Activated T-cell treated with anti-CD3 and anti-CD28 coated beads for 24 hours (primary cell): ENCODE measurements at regions not wholly inside any gene's neighbourhood (a gene's known extent, or its start where the extent isn't known, plus 50 kb on each side); places are given as distances from the start of the nearest gene placed in this dataset.
"Not testable (repeated sequence)": the region's sequence is repeated elsewhere in the genome, so short reads cannot be mapped to it uniquely, and the experiment has no call there.

Source experiments
- DNase-seq: peaks from one replicate; pipeline ENCODE4 v3.0.0-alpha.2; 2020; ENCODE audit warnings: low read depth

- no peak for DNase-seq
These were observed 158.6 kb downstream of the GJA1 start for GRCh38 chr6:121594053-121594452.

DNA sequence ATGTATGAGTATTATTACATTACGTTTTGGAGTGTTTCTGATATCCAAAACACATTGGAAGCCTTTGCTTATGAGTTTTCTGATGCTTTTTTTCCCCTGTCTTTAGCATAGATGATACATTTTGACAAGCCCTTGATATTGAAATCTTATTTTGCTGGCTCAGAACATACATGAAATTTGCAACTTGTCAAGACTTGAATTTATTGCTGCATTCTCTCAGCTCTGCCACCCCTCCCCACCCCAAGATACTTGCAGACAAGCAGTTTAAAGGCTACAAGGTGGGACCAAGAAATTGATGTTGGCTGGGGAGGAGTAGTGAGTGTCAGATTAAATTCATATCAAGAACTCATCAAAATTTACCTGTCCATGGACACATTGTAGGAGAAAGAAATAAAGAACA lies 160.2 kb downstream of the GJA1 start:
- DNase-seq, result no peak

DNA sequence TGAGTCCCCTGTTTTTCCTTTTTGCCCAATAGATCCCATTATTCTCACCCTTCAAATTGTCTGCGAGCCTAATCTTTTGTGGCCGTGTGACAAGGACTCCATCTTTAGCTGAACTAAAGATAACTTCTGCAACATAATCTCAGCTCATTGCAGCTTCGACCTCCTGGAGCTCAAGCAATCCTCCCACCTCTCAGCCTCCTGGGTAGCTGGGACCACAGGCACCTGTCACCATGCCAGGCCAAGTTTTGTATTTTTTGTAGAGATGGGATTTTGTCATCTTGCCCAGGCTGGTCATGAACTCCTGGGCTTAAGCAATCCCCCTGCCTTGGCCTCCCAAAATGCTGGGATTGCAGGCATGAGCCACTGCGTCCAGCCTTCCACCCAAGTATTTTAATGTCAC lies 161.0 kb downstream of the GJA1 start:
- DNase-seq, result no peak

GRCh38 chr6:121597654-121598053 lies 162.2 kb downstream of the GJA1 start:
- no peak for DNase-seq

DNA sequence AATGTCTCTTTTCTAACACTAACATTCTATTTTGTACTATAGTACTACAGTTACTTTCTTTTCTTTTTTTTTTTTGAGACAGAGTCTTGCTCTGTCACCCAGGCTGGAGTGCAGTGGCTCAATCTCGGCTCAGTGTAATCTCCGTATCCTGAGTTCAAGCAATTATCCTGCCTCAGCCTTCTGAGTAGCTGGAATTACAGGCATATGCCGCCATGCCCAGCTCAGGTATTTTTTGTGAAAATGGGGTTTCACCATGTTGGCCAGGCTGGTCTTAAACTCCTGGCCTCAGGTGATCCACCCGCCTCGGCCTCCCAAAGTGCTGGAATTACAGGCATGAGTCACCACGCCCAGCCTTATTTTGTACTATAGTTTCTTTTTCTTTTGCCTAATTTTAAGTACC lies 163.9 kb downstream of the GJA1 start:
- not testable (repeated sequence) for DNase-seq

DNA sequence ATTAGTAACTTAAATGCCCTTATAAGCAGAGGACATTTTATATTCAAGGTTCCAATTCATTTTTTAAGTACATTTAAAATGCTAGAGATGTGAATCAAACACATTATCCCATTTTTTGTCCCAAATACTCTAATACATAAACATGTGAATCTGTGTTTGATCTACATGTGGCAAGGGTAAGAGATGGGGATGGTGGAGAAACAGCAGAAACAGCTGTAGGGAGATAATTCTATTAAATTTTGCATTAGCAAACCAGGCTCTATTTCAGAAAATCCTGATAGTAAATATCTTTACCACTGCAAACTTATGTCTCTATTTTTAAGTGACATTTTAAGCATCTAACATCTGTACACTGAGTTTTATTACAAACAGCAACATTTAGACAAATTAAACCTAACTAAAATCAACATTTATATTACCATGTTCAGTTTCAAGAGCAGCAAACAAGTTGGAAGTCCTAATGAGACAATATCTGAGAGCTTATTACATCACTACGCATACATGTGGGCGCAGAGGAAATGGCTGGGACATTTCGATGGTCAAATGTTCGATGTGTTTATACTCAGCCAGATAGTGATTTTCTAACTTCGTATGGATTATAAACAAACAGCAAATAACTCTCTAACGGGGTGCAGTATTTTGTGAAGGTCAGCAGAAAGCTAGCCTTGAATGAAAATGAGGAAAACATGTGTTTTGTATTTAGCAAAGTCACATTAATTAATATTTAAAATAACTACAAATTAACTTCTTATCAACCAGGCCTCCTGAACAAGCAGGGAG lies 165.1 kb downstream of the GJA1 start:
- no peak for DNase-seq

GRCh38 chr6:121603486-121603885 lies 168.0 kb downstream of the GJA1 start:
- DNase-seq, result no peak

- DNase-seq, result no peak
These were observed 172.3 kb downstream of the GJA1 start for GRCh38 chr6:121607721-121608120.

DNA sequence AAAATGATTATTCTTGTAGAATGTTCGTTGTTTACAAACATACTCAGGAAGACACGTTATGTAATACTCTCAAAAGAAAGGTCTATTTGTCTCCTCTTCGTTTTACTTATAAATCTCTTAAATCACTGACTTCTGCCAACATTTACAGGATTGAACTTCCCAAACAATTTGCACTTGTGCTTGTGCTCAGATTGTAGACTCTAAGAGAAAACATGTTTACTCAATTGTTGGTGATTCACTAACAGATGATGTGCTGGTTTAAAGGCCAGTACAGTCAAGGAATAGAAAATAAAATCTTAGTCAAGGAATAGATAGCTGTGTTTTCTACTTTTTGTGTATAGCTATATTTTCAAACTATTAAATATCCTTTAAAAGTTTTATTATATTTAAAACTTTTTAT lies 172.8 kb downstream of the GJA1 start:
- no peak for DNase-seq

DNA sequence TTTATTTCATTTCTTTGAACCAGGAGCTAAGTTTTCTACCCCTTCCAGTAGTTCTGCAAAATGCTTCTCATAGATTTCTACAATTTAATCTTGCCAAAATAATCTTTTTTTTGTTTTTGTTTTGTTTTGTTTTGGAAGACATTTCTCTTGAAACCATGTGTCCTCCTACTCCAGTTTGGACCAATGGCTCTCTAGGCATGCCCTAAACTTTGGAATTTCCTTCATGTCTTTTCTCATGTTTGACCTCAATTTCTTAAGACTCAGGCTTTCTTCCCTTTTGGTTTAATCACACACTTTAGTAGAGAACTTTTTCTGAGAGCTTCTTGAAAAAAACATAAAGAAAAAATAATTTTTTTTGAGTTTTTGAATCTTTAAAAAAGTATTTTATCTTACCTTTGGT lies 173.8 kb downstream of the GJA1 start:
- no peak for DNase-seq

- no peak for DNase-seq
These were observed 177.5 kb downstream of the GJA1 start for GRCh38 chr6:121612927-121613326.

DNA sequence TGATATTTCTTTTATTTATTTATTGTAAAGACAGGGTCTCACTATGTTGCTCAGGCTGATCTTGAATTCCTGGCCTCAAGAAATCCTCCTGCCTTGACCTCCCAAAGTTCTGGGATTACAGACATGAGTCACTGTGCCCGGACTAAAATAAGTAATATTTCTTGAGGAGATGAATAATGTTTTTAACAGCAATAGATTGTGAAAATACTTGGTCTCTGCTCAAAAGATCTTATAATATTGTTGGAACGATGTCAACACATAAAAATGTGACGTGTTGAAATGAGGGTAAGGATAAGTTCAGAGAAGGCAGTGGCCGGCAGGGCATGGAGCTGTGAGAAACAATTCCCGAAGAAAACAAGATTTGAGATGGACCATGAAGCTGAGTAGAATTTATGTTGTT lies 178.7 kb downstream of the GJA1 start:
- DNase-seq, result no peak

- DNase-seq, result no peak
These were observed 180.0 kb downstream of the GJA1 start for GRCh38 chr6:121615493-121615892.

GRCh38 chr6:121616406-121616805 lies 181.0 kb downstream of the GJA1 start:
- no peak for DNase-seq

DNA sequence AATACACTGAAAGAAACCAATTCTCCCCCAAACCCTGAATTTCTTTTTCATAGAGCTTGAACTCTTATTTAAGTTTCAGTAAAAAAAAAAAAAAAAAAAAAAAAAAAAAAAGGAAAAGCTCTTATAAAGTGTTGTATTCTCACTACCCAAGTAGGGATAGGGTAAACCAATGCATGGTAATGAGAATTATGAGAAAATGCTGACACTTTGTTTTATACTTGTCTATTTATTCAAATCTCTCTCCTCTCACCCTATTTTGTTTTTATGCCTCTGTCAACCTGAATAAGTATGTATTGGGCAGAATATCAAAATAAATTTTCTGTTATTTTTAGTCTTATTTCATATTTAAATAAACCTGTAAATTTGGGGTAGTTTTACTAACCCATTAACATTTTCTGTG lies 181.9 kb downstream of the GJA1 start:
- DNase-seq, result no peak

- no peak for DNase-seq
These were observed 183.6 kb downstream of the GJA1 start for GRCh38 chr6:121619013-121619412.

GRCh38 chr6:121619987-121620740 lies 184.7 kb downstream of the GJA1 start:
- DNase-seq, result no peak

DNA sequence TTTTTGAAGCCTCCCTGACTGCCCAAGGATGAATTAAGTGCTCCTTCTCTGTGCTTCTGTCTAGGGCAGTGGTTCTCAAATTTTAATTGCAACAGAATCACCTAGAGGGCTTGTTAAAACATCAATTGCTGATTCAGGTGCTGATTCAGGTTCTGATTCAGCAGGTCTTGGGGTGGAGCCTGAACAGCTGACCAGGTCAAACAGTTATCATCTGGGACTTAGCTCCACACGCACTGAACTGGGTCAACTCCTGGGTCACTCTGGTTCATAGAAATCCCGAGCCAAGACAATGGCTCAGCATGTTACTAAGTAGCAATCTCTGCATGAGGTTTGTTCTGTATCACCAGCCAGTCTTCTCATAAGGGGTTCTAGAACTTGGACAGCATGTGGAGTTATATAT lies 192.3 kb downstream of the GJA1 start:
- no peak for DNase-seq

DNA sequence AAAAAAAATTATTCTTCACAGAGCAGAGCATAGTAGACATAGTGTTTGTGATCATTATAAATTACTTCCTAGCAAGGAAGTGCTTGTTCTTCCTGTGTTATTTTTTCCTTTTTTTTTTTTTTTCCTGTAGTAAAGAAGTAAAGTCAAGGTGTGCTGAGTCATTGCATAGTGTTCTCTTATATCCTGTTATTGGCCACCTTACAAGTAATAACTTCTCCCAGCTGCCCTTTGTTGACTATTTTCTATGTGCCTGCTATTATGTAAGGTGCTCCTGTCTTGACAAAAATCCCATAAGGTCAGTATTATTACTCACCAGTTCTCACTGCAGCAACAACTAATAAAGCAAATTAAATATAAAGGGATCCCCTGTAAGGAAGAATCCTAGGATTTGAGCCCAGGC lies 195.3 kb downstream of the GJA1 start:
- DNase-seq, result no peak

DNA sequence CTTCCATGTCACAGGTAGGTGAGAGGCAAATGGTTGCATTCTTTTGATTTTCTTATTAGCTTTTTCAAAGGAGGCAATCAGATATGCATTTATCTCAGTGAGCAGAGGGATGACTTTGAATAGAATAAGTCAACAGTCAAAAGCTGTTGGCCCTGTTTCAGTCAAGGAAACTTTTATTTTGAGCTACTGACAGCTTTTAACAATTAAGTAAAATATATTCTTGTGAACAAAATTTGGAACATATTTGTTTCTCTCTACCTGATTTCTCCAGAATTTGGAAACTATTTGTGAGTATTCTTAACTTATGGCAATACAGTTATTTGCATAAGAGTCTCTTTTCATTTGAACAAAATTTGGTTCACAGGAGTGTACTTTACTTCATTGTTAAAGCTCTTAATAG lies 196.3 kb downstream of the GJA1 start:
- DNase-seq, result not testable (repeated sequence)

DNA sequence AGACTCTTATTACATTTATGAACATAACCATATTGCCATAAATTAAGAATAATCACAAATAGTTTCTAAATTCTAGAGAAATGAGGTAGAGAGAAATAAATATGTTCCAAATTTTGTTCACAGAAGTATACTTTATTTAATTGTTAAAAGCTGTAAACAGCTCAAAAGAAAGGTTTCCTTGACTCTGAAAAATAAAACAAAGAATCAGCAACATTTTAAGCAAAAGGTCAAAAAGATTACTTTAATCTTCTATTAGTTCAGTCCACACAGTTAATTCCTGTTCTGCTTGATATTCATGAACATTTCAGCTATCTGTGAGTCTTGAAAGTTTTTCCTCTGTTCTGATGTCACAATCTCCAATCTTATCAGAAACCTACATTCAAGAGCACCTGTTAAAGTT lies 197.9 kb downstream of the GJA1 start:
- no peak for DNase-seq

DNA sequence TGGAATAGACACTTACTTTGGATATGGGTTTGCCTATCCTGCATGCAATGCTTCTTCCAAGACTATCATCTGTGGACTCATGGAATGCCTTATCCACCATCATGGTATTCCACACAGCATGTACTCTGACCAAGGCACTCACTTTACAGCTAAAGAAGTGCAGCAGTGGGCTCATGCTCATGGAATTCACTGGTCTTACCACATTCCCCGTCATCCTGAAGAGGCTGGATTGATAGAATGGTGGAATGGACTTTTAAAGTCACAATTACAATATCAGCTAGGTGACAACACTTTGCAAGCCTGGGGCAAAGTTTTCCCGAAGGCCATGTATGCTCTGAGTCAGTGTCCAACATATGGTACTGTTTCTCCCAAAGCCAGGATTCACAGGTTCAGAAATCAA lies 199.1 kb downstream of the GJA1 start:
- not testable (repeated sequence) for DNase-seq

GRCh38 chr6:121635355-121635754 lies 199.9 kb downstream of the GJA1 start:
- no peak for DNase-seq

- DNase-seq, result not testable (repeated sequence)
These were observed 200.8 kb downstream of the GJA1 start for GRCh38 chr6:121636217-121636616.
